ENCODE measurements at regions not wholly inside any gene's neighbourhood (a gene's known extent, or its start where the extent isn't known, plus 50 kb on each side); places are given as distances from the start of the nearest gene placed in this dataset.

GRCh38 chr2:158902005-158902398 lies 66.4 kb upstream of the TANC1 start:
- no peak overlapping the region for H3K4me2 ChIP-seq (ENCODE audit: low read length)
- no peaks in the 10 kb centered on the region for H3K36me3 ChIP-seq (ENCODE audit: control insufficient read depth, insufficient read depth, low read length)
- H3K9me3 ChIP-seq (ENCODE audit: control insufficient read depth, low read length), result no peaks in the 10 kb centered on the region
- no peak overlapping the region for H3K9ac ChIP-seq
- no peaks in the 10 kb centered on the region for H3K27me3 ChIP-seq (ENCODE audit: control insufficient read depth, insufficient read depth, low read length)
- TF ChIP-seq CTCF (IDR thresholded peaks at IDR 0.05), result no peak
- H3K4me1 ChIP-seq, result no peaks in the 10 kb centered on the region
- no peak overlapping the region for H3K27ac ChIP-seq
- no peaks in the 10 kb centered on the region for H3K79me2 ChIP-seq
- no peak overlapping the region for H2AFZ ChIP-seq
- no peak overlapping the region for H3K4me3 ChIP-seq (ENCODE audit: low read depth, low read length)

GRCh38 chr2:158903711-158904405 lies 64.6 kb upstream of the TANC1 start:
- Histone ChIP-seq H3K4me1 (no peaks in the 10 kb centered on the region), H3K9me3 (ENCODE audit: control insufficient read depth, low read length) (no peaks in the 10 kb centered on the region), H3K36me3 (ENCODE audit: control insufficient read depth, insufficient read depth, low read length) (no peaks in the 10 kb centered on the region), H3K9ac (no peak overlapping the region), H3K4me2 (ENCODE audit: low read length) (no peak overlapping the region), H3K4me3 (ENCODE audit: low read depth, low read length) (no peak overlapping the region), H3K79me2 (no peaks in the 10 kb centered on the region), H3K27ac (no peak overlapping the region), H2AFZ (peak overlapping the region; percentile 15), H3K27me3 (ENCODE audit: control insufficient read depth, insufficient read depth, low read length) (no peaks in the 10 kb centered on the region)
- TF ChIP-seq CTCF (IDR thresholded peaks at IDR 0.05), result no peak

GRCh38 chr2:158904627-158905177 lies 63.7 kb upstream of the TANC1 start:
- TF ChIP-seq CTCF (IDR thresholded peaks at IDR 0.05), result no peak
- Histone ChIP-seq H3K9ac (no peak overlapping the region), H3K9me3 (ENCODE audit: control insufficient read depth, low read length) (no peaks in the 10 kb centered on the region), H3K36me3 (ENCODE audit: control insufficient read depth, insufficient read depth, low read length) (no peaks in the 10 kb centered on the region), H3K27me3 (ENCODE audit: control insufficient read depth, insufficient read depth, low read length) (no peaks in the 10 kb centered on the region), H3K4me2 (ENCODE audit: low read length) (no peak overlapping the region), H3K79me2 (no peaks in the 10 kb centered on the region), H3K27ac (no peak overlapping the region), H2AFZ (peak overlapping the region; percentile 9), H3K4me3 (ENCODE audit: low read depth, low read length) (no peak overlapping the region), H3K4me1 (no peaks in the 10 kb centered on the region)

- no peak overlapping the region for H3K4me2 ChIP-seq (ENCODE audit: low read length)
- H3K36me3 ChIP-seq (ENCODE audit: control insufficient read depth, insufficient read depth, low read length), result no peaks in the 10 kb centered on the region
- H3K27ac ChIP-seq, result no peak overlapping the region
- no peak overlapping the region for H3K4me3 ChIP-seq (ENCODE audit: low read depth, low read length)
- no peaks in the 10 kb centered on the region for H3K4me1 ChIP-seq
- no peaks in the 10 kb centered on the region for H3K79me2 ChIP-seq
- no peaks in the 10 kb centered on the region for H3K9me3 ChIP-seq (ENCODE audit: control insufficient read depth, low read length)
- no peaks in the 10 kb centered on the region for H3K27me3 ChIP-seq (ENCODE audit: control insufficient read depth, insufficient read depth, low read length)
- TF ChIP-seq CTCF (IDR thresholded peaks at IDR 0.05), result no peak
- H3K9ac ChIP-seq, result no peak overlapping the region
- H2AFZ ChIP-seq, result peak overlapping the region; percentile 9
These were observed 63.1 kb upstream of the TANC1 start for GRCh38 chr2:158905341-158905740.

GRCh38 chr2:158905784-158906183 lies 62.7 kb upstream of the TANC1 start:
- Histone ChIP-seq H3K27ac (no peak overlapping the region), H3K4me3 (ENCODE audit: low read depth, low read length) (no peak overlapping the region), H3K9me3 (ENCODE audit: control insufficient read depth, low read length) (no peaks in the 10 kb centered on the region), H3K9ac (no peak overlapping the region), H3K4me2 (ENCODE audit: low read length) (no peak overlapping the region), H3K4me1 (no peaks in the 10 kb centered on the region), H3K79me2 (no peaks in the 10 kb centered on the region), H2AFZ (no peak overlapping the region), H3K36me3 (ENCODE audit: control insufficient read depth, insufficient read depth, low read length) (no peaks in the 10 kb centered on the region), H3K27me3 (ENCODE audit: control insufficient read depth, insufficient read depth, low read length) (no peaks in the 10 kb centered on the region)
- TF ChIP-seq CTCF (IDR thresholded peaks at IDR 0.05), result no peak

Data from parathyroid adenoma (tissue), 2 donors.